ENCODE measurements at regions not wholly inside any gene's neighbourhood (a gene's known extent, or its start where the extent isn't known, plus 50 kb on each side); places are given as distances from the start of the nearest gene placed in this dataset.

DNA sequence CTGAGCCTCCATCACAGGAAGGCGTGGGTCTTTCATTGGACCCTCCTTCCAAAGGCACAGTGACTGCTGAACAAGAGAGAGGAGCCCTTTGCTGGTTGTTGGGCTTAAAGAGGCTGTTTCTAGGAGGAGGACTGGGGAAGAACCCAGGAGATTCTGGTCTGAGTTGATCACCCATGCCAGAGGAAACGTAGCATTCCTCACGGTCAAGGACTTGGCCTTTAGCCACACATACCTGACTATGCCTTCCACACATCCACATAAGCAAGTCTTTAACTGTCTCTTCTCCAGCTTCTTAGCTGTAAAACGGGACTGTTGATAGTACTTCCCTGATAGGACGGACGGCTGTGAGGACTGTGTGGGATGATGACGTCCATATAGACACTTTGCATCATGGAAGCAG lies 149.8 kb upstream of the IRX3 start:
- TF ChIP-seq CREB1 (IDR thresholded peaks at IDR 0.05; ENCODE audit: low read depth) (no peak), TAF1 (IDR thresholded peaks at IDR 0.05; ENCODE audit: low read depth) (no peak), RAD21 (IDR thresholded peaks at IDR 0.05; ENCODE audit: low read depth) (no peak), TEAD4 (IDR thresholded peaks at IDR 0.05) (no peak), NFIC (IDR thresholded peaks at IDR 0.05) (no peak), ZBTB7A (IDR thresholded peaks at IDR 0.05; ENCODE audit: low read depth) (no peak), FOXM1 (IDR thresholded peaks at IDR 0.05; ENCODE audit: borderline replicate concordance, low read depth) (no peak), TCF12 (IDR thresholded peaks at IDR 0.05; ENCODE audit: low read depth) (no peak), YY1 (IDR thresholded peaks at IDR 0.05; ENCODE audit: low read depth) (no peak), EGR1 (IDR thresholded peaks at IDR 0.05) (no peak), CEBPB (IDR thresholded peaks at IDR 0.05) (no peak), EP300 (IDR thresholded peaks at IDR 0.05; ENCODE audit: borderline replicate concordance) (no peak)
- TF ChIP-seq, protein P1, sequence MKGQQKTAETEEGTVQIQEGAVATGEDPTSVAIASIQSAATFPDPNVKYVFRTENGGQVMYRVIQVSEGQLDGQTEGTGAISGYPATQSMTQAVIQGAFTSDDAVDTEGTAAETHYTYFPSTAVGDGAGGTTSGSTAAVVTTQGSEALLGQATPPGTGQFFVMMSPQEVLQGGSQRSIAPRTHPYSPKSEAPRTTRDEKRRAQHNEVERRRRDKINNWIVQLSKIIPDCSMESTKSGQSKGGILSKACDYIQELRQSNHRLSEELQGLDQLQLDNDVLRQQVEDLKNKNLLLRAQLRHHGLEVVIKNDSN (IDR thresholded peaks at IDR 0.05), result no peak
- TF ChIP-seq, protein P2, sequence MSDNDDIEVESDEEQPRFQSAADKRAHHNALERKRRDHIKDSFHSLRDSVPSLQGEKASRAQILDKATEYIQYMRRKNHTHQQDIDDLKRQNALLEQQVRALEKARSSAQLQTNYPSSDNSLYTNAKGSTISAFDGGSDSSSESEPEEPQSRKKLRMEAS (IDR thresholded peaks at IDR 0.05), result no peak
- TF ChIP-seq, protein P3, sequence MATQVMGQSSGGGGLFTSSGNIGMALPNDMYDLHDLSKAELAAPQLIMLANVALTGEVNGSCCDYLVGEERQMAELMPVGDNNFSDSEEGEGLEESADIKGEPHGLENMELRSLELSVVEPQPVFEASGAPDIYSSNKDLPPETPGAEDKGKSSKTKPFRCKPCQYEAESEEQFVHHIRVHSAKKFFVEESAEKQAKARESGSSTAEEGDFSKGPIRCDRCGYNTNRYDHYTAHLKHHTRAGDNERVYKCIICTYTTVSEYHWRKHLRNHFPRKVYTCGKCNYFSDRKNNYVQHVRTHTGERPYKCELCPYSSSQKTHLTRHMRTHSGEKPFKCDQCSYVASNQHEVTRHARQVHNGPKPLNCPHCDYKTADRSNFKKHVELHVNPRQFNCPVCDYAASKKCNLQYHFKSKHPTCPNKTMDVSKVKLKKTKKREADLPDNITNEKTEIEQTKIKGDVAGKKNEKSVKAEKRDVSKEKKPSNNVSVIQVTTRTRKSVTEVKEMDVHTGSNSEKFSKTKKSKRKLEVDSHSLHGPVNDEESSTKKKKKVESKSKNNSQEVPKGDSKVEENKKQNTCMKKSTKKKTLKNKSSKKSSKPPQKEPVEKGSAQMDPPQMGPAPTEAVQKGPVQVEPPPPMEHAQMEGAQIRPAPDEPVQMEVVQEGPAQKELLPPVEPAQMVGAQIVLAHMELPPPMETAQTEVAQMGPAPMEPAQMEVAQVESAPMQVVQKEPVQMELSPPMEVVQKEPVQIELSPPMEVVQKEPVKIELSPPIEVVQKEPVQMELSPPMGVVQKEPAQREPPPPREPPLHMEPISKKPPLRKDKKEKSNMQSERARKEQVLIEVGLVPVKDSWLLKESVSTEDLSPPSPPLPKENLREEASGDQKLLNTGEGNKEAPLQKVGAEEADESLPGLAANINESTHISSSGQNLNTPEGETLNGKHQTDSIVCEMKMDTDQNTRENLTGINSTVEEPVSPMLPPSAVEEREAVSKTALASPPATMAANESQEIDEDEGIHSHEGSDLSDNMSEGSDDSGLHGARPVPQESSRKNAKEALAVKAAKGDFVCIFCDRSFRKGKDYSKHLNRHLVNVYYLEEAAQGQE (IDR thresholded peaks at IDR 0.05; ENCODE audit: low read depth), result no peak

DNA sequence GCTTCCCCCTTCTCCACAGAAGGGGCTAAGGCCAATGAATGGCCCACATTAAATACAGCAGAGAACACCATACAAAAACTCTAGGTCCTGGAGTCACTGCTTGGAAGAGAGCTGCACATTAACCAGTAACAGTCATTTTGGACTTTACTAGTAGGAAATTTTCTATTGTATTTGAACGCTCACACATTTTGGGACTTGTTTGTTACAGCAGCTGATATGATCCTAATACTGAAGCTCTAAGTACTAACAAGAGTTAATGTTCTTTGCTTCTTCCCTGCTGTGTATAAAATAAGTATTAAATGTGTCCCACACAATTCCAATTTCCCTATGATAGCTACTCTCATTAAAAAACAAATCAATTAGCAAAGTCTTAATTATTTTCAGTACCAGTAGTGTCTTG lies 148.3 kb upstream of the IRX3 start:
- TF ChIP-seq, protein P1 (IDR thresholded peaks at IDR 0.05), result no peak
- TF ChIP-seq TEAD4 (IDR thresholded peaks at IDR 0.05), result no peak
- no peak for TF ChIP-seq FOXM1 (IDR thresholded peaks at IDR 0.05; ENCODE audit: borderline replicate concordance, low read depth)
- TF ChIP-seq CREB1 (IDR thresholded peaks at IDR 0.05; ENCODE audit: low read depth), result no peak
- TF ChIP-seq EGR1 (IDR thresholded peaks at IDR 0.05), result no peak
- no peak for TF ChIP-seq NFIC (IDR thresholded peaks at IDR 0.05)
- TF ChIP-seq RAD21 (IDR thresholded peaks at IDR 0.05; ENCODE audit: low read depth), result no peak
- TF ChIP-seq, protein P3 (IDR thresholded peaks at IDR 0.05; ENCODE audit: low read depth), result no peak
- no peak for TF ChIP-seq YY1 (IDR thresholded peaks at IDR 0.05; ENCODE audit: low read depth)
- TF ChIP-seq TAF1 (IDR thresholded peaks at IDR 0.05; ENCODE audit: low read depth), result no peak
- no peak for TF ChIP-seq TCF12 (IDR thresholded peaks at IDR 0.05; ENCODE audit: low read depth)
- TF ChIP-seq, protein P2 (IDR thresholded peaks at IDR 0.05), result no peak
- no peak for TF ChIP-seq ZBTB7A (IDR thresholded peaks at IDR 0.05; ENCODE audit: low read depth)

DNA sequence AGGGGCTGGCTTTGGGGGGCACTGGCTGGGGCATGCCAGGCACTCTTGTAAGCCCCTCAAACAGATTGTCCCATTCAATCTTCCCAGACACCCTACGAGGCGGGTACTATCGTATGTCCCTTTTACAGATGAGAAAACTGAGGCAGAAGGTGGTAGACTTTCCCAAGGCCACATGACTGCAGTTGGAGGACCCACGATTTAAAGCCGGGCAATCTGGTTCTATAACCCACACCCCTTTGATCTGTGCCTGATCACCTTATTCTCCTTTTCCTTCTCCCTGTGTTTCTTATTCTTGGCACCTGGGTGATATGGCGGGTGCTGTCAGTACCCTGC lies 146.3 kb upstream of the IRX3 start:
- TF ChIP-seq, protein P2 (IDR thresholded peaks at IDR 0.05), result no peak
- TF ChIP-seq CEBPB (IDR thresholded peaks at IDR 0.05) (no peak), EP300 (IDR thresholded peaks at IDR 0.05; ENCODE audit: borderline replicate concordance) (no peak), FOXM1 (IDR thresholded peaks at IDR 0.05; ENCODE audit: borderline replicate concordance, low read depth) (no peak), TAF1 (IDR thresholded peaks at IDR 0.05; ENCODE audit: low read depth) (no peak), YY1 (IDR thresholded peaks at IDR 0.05; ENCODE audit: low read depth) (no peak), RAD21 (IDR thresholded peaks at IDR 0.05; ENCODE audit: low read depth) (no peak), ZBTB7A (IDR thresholded peaks at IDR 0.05; ENCODE audit: low read depth) (no peak), EGR1 (IDR thresholded peaks at IDR 0.05) (no peak), TEAD4 (IDR thresholded peaks at IDR 0.05) (no peak), CREB1 (IDR thresholded peaks at IDR 0.05; ENCODE audit: low read depth) (no peak)
- TF ChIP-seq, protein P1 (IDR thresholded peaks at IDR 0.05), result no peak
- TF ChIP-seq, protein P3 (IDR thresholded peaks at IDR 0.05; ENCODE audit: low read depth), result no peak
